CD14-positive monocyte (primary cell): ENCODE measurements at regions not wholly inside any gene's neighbourhood (a gene's known extent, or its start where the extent isn't known, plus 50 kb on each side); places are given as distances from the start of the nearest gene placed in this dataset.

Experiments used
- DNase-seq, 3 donors: peaks; one replicate each; pipeline ENCODE4 v3.0.0-alpha.2; 2011 to 2022
- H2AFZ ChIP-seq: 2 replicates; pipeline ENCODE4 v1.6.0; 2012; ENCODE audit warnings: mild to moderate bottlenecking, low read depth, low read length, inconsistent platforms; ENCODE audit not compliant: insufficient read depth, poor library complexity, severe bottlenecking
- H3K27ac ChIP-seq, 2 donors: 1 replicate in 1 of 2; 2 replicates in 1 of 2; pipeline ENCODE4 v1.5.1; 2012 to 2013; ENCODE audit warnings: low read length in 2 of 2, control low read depth in 1 of 2, inconsistent platforms in 1 of 2, low read depth in 1 of 2, mild to moderate bottlenecking in 1 of 2
- H3K27me3 ChIP-seq, 2 donors: one replicate each; pipeline versions ENCODE4 v1.6.0 to v1.6.1; 2011 to 2013; ENCODE audit warnings: low read length in 2 of 2; ENCODE audit not compliant: control insufficient read depth in 2 of 2, insufficient read depth in 2 of 2
- H3K36me3 ChIP-seq, 2 donors: replicated peaks in 1 of 2; 1 replicate in 1 of 2; 2 replicates in 1 of 2; pipeline versions ENCODE4 v1.5.1 to v1.6.1; 2012 to 2013; ENCODE audit warnings: low read length in 2 of 2, control low read depth in 1 of 2, inconsistent platforms in 1 of 2, mild to moderate bottlenecking in 1 of 2; ENCODE audit not compliant: insufficient read depth in 2 of 2, control insufficient read depth in 1 of 2
- H3K4me1 ChIP-seq, 2 donors: 1 replicate in 1 of 2; 2 replicates in 1 of 2; pipeline versions ENCODE4 v1.5.1 to v1.6.1; 2012 to 2013; ENCODE audit warnings: low read length in 2 of 2, control low read depth in 1 of 2, inconsistent platforms in 1 of 2, mild to moderate bottlenecking in 1 of 2, moderate library complexity in 1 of 2; ENCODE audit not compliant: insufficient read depth in 2 of 2, control insufficient read depth in 1 of 2
- H3K4me2 ChIP-seq: replicated peaks from 2 replicates; pipeline ENCODE3; 2012; ENCODE audit warnings: low read length, moderate library complexity, mild to moderate bottlenecking; ENCODE audit not compliant: poor library complexity, severe bottlenecking; ENCODE audit errors: extremely low read depth
- H3K4me3 ChIP-seq, 3 experiments: fragments of 200-600 bp in 1 of 3; sonication (generic) in 1 of 3; replicated peaks in 1 of 3; 1 replicate in 2 of 3; 2 replicates in 1 of 3; pipeline ENCODE4 v1.5.1; 2011 to 2013; ENCODE audit warnings: low read length in 3 of 3, mild to moderate bottlenecking in 3 of 3, control low read depth in 2 of 3, low read depth in 2 of 3, inconsistent platforms in 1 of 3, moderate library complexity in 1 of 3
- H3K79me2 ChIP-seq: 2 replicates; pipeline ENCODE4 v1.6.0; 2012; ENCODE audit warnings: mild to moderate bottlenecking, control low read depth, inconsistent platforms, low read length, moderate library complexity; ENCODE audit not compliant: insufficient read depth
- H3K9ac ChIP-seq: 2 replicates; pipeline ENCODE4 v1.6.0; 2017; ENCODE audit warnings: low read length, mild to moderate bottlenecking; ENCODE audit not compliant: insufficient read depth, poor library complexity, severe bottlenecking
- H3K9me3 ChIP-seq, 2 donors: replicated peaks in 1 of 2; 1 replicate in 1 of 2; 2 replicates in 1 of 2; pipeline versions ENCODE4 v1.5.1 to v1.6.1; 2012 to 2013; ENCODE audit warnings: low read length in 2 of 2, control low read depth in 1 of 2; ENCODE audit not compliant: control insufficient read depth in 1 of 2, insufficient read depth in 1 of 2
- H4K20me1 ChIP-seq: 2 replicates; pipeline ENCODE4 v1.6.0; 2012; ENCODE audit warnings: mild to moderate bottlenecking, low read length, control low read depth, moderate library complexity; ENCODE audit not compliant: insufficient read depth
- H3K27ac Mint-ChIP-seq, 7 donors: one replicate each; pipeline ENCODE4 v1.8.0; 2020; ENCODE audit warnings: mild to moderate bottlenecking in 7 of 7, mixed read lengths in 7 of 7, moderate library complexity in 6 of 7, inconsistent platforms in 2 of 7
- H3K27me3 Mint-ChIP-seq, 3 donors: one replicate each; pipeline ENCODE4 v1.8.0; 2021 to 2022; ENCODE audit warnings: low read depth in 3 of 3, mild to moderate bottlenecking in 3 of 3, mixed read lengths in 3 of 3, moderate library complexity in 3 of 3, inconsistent platforms in 1 of 3
- H3K36me3 Mint-ChIP-seq, 2 donors: one replicate each; pipeline ENCODE4 v1.8.0; 2020; ENCODE audit warnings: mixed read lengths in 2 of 2, inconsistent platforms in 1 of 2, mild to moderate bottlenecking in 1 of 2
- H3K4me1 Mint-ChIP-seq: one replicate; pipeline ENCODE4 v1.8.0; 2020; ENCODE audit warnings: mild to moderate bottlenecking, mixed read lengths
- H3K4me3 Mint-ChIP-seq, 2 donors: one replicate each; pipeline ENCODE4 v1.8.0; 2020; ENCODE audit warnings: mild to moderate bottlenecking in 2 of 2, mixed read lengths in 2 of 2, moderate library complexity in 1 of 2
- H3K9me3 Mint-ChIP-seq, 7 donors: one replicate each; pipeline ENCODE4 v1.8.0; 2020 to 2022; ENCODE audit warnings: mixed read lengths in 7 of 7, mild to moderate bottlenecking in 6 of 7, moderate library complexity in 6 of 7, inconsistent platforms in 2 of 7
- CTCF ChIP-seq: fragments of 200-600 bp; IDR thresholded peaks from one replicate; pipeline ENCODE4 v1.8.0; 2022; ENCODE audit warnings: antibody characterized with exemption, mild to moderate bottlenecking
- WGBS: methylation state at CpG from one replicate; pipeline ENCODE4 v1.1.5; 2013; ENCODE audit warnings: missing lambda C conversion rate; ENCODE audit not compliant: insufficient coverage; 5-methylcytosine and 5-hydroxymethylcytosine counted together
- intact Hi-C, 2 donors: fragments of 100-400 bp; cut with micrococcal nuclease; formaldehyde crosslinking; loops; one replicate each; pipeline versions ENCODE4 v1.15.0 to v1.15.1; 2023

DNA sequence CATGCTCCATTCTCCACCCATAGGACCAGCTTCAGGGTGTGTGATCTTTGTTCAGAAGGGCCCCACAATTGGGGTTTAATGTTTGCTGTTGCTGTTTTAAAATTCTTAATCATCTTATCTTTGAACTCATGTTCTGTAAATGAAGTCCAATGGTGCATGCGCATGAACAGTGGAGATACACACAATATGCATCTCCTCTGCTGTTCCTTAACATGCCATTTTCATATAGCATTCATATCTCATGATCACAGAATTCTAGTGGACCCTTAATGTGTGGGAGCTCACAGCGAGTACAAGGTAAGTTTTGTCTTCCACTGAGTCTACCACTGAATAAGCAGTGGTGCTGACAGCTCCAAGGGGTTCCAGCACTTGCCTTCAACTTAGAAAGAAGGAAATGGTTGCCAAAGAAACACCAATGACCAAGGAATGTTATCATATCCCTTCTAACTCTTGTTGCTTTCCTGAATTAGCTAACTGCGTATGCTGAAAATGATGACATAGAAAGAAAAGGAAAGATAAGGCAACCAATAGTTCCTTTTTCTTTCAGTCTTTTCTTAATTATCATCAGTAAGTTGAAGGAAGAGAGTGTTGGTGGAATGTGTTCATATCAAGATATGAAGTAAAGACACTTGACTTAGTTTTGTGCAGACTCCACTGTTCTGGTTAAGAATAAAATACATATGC lies 149.3 kb upstream of the FOXN2 start:
- H3K4me3 ChIP-seq: no peak overlapping the region
- Mint-ChIP-seq H3K9me3 (peaks cover 0 to 8% (median 4%) of the 10 kb centered on the region in 7 donors), H3K36me3 (no peaks in the 10 kb centered on the region), H3K4me1 (peaks cover 68% of the 10 kb centered on the region), H3K4me3 (no peak overlapping the region), H3K27me3 (no peaks in the 10 kb centered on the region), H3K27ac (peak overlapping the region in 3 of 7 donors; percentile 31 to 75 (median 68))
- peak overlapping the region in 1 of 2 donors; percentile 65 for H3K27ac ChIP-seq
- no peaks in the 10 kb centered on the region for H3K36me3 ChIP-seq
- no peak for TF ChIP-seq CTCF
- WGBS: no CpG with 5 or more reads among the region's 3 CpGs
- peak overlapping the region; percentile 3 for H3K4me2 ChIP-seq
- no peaks in the 10 kb centered on the region for H3K9me3 ChIP-seq
- DNase-seq: peak in 2 of 3 donors; percentile 14 to 22
- no peaks in the 10 kb centered on the region for H3K79me2 ChIP-seq
- H3K27me3 ChIP-seq: no peaks in the 10 kb centered on the region
- H4K20me1 ChIP-seq: no peaks in the 10 kb centered on the region
- H2AFZ ChIP-seq: peak overlapping the region; percentile 52
- H3K9ac ChIP-seq: no peak overlapping the region
- intact Hi-C loops: no loop called here
- H3K4me1 ChIP-seq: peaks cover 61 to 77% of the 10 kb centered on the region in 2 donors

DNA sequence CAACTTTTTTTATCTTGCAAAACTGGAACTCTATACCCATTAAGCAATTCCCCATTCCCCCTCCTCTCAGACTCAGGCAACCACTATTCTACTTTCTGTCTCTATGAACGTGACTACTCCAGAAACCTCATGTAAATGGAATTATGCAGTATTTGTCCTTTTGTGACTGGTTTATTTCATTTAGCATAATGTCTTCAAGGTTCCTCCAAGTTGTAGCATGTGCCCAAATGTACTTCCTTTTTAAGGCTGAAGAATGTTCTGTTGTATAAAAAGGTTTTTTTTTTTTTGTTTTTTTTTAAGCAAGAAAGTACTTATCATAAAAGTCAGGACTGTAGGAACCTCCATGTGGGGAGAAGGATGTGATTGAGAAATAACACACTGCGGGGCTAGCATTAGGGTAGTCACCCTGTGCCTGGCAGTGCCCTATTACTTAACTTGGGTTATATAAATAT lies 145.3 kb upstream of the FOXN2 start:
- peak overlapping the region; percentile 84 to 89 for H3K27ac ChIP-seq
- H3K4me3 Mint-ChIP-seq: peak overlapping the region in 1 of 2 donors; percentile 56
- TF ChIP-seq CTCF: no peak
- intact Hi-C loops: no loop called here
- peak; percentile 68 to 85 (median 78) for DNase-seq
- peaks cover 64% of the 10 kb centered on the region for H3K4me1 Mint-ChIP-seq
- peak overlapping the region; percentile 44 to 91 (median 88) for H3K27ac Mint-ChIP-seq
- H3K4me2 ChIP-seq: peak overlapping the region; percentile 42
- peak overlapping the region in 1 of 3 experiments; percentile 38 for H3K4me3 ChIP-seq
- no peaks in the 10 kb centered on the region for H3K79me2 ChIP-seq
- H3K9ac ChIP-seq: no peak overlapping the region
- no peaks in the 10 kb centered on the region for H3K36me3 ChIP-seq
- H2AFZ ChIP-seq: peak overlapping the region; percentile 25
- no CpG with 5 or more reads among the region's 2 CpGs for WGBS
- no peaks in the 10 kb centered on the region for H3K9me3 ChIP-seq
- H3K4me1 ChIP-seq: peaks cover 65 to 74% of the 10 kb centered on the region in 2 donors
- H3K27me3 ChIP-seq: no peaks in the 10 kb centered on the region
- no peaks in the 10 kb centered on the region for H4K20me1 ChIP-seq
- H3K27me3 Mint-ChIP-seq: peaks cover 0 to 3% (median 0%) of the 10 kb centered on the region in 3 donors
- H3K36me3 Mint-ChIP-seq: no peaks in the 10 kb centered on the region
- peaks cover 0 to 5% (median 4%) of the 10 kb centered on the region in 7 donors for H3K9me3 Mint-ChIP-seq
